GM23248 (cell line): ENCODE measurements at regions not wholly inside any gene's neighbourhood (a gene's known extent, or its start where the extent isn't known, plus 50 kb on each side); places are given as distances from the start of the nearest gene placed in this dataset.

Source experiments
- EZH2 ChIP-seq: fragments of 200-600 bp; sonication (generic); IDR thresholded peaks from 2 replicates; pipeline ENCODE4 v1.6.1; 2018; ENCODE audit warnings: antibody characterized with exemption, mild to moderate bottlenecking; ENCODE audit not compliant: insufficient read depth, poor library complexity, severe bottlenecking
- EZH2phosphoT487 ChIP-seq: fragments of 200-600 bp; sonication (generic); IDR thresholded peaks from 2 replicates; pipeline ENCODE4 v1.6.1; 2018; ENCODE audit warnings: antibody characterized with exemption, moderate library complexity, mild to moderate bottlenecking, low read depth; ENCODE audit not compliant: insufficient read depth

- no peak for TF ChIP-seq EZH2
- no peak for TF ChIP-seq EZH2phosphoT487
These were observed 267.1 kb upstream of the SEMA6A start for GRCh38 chr5:116841734-116842133.
